Right lung (tissue), 2 donors: ENCODE measurements at regions not wholly inside any gene's neighbourhood (a gene's known extent, or its start where the extent isn't known, plus 50 kb on each side); places are given as distances from the start of the nearest gene placed in this dataset.
"Not testable (repeated sequence)": the region's sequence is repeated elsewhere in the genome, so short reads cannot be mapped to it uniquely, and the experiment has no call there.

Source experiments
- DNase-seq, 2 donors: peaks; one replicate each; pipeline ENCODE4 v3.0.0-alpha.2; 2013

GRCh38 chr6:96276305-96276704 is 245.3 kb upstream of the UFL1 start:
- DNase-seq: no peak

- DNase-seq: no peak
These were observed 244.8 kb upstream of the UFL1 start for GRCh38 chr6:96276856-96277255.

GRCh38 chr6:96279084-96279483 is 242.5 kb upstream of the UFL1 start:
- no peak for DNase-seq

DNA sequence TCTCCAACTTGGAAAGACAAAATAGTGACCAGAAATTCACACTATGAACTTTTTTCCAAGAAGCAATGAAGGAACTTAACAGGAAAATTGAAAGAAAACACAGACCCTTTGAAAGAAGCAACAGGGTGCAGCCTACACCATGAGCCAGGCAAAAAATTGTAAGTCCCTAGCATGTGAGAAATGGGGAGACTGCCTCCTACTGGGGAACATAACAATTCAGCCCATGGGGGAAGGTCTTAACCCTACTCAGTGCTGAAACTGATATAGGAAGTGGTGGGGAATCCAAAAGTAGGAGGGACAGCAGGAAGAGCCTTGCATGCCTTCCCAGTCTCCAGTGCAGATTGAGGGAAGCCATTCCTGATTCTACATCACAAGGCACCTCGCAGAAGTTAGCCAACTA is 235.1 kb upstream of the UFL1 start:
- no peak for DNase-seq

DNA sequence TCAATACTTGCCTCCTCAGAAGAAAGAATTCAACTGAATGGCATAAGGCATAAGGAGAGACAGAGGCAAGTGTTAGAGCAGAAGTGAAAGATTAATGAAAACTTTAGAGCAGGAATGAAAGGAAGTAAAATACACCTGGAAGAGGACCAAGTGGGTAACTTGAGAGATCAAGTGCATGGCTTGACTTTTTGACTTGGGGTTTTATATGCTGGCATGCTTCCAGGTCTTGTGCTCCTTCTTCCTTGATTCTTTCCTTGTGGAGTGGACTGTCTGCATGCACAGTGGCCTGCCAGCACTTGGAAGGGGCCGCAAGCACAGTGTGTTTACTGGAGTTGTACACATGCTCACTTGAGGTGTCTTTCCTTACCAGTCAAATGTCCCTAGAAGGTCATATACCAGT is 222.1 kb upstream of the UFL1 start:
- DNase-seq: no peak

DNA sequence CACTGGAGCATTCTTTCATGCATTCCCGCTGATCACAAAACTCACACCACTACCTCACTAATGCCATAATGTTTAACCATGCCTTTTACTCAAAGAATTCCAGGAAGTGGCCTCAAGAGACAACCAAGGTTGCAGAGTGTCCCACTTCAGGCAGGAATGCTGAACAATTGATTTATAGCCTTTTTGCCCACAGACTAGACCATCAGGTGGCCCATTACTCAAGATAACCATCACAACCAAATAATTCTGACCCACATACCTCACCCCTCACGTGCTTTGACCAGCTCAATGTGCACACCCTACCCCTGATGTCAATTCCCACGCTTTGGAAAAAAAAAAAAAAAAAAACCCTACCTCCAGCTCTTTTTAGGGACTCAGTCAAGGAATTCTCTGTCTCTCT is 220.6 kb upstream of the UFL1 start:
- DNase-seq: no peak

GRCh38 chr6:96301781-96302180 is 219.8 kb upstream of the UFL1 start:
- DNase-seq: no peak

- no peak for DNase-seq
These were observed 218.6 kb upstream of the UFL1 start for GRCh38 chr6:96302991-96303390.

DNA sequence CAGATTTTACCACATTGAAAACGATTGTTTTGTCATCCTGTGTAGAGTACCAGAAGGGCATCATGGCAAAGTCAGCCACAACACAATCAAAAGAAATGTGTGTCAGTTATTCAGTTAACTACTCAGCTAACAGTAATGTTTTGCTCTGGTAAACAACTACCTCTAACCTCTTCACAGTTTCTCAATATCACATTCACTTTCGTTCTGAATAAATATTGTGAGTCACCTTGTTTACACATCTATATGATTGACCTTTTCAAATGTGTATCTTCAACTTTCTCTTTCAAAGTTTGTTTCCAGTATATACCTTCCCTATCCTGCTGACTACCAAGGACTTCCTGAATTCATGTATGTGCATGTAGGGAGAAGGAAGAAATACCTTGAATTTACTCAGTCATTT is 216.6 kb upstream of the UFL1 start:
- no peak for DNase-seq

GRCh38 chr6:96330884-96331283 is 190.7 kb upstream of the UFL1 start:
- no peak for DNase-seq

DNA sequence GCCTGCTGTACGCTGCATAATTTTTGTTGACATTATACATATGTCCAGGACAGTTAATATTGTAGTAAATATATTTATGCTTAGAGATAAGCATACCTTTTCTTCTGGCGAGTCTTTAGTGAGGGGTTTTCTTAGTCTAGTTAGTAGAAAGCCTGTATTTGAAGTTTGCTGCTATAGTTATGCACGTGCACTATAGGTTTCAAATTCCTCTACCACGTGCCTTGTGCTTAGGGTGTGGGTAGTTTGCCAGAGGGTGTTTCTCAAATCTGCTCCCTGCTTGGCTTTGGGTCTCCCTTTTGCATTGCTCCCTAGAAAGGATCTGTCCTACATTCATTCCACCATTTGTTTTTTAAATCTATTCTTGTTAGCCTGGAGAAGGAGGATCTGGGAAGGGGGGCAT is 181.4 kb upstream of the UFL1 start:
- DNase-seq: no peak

DNA sequence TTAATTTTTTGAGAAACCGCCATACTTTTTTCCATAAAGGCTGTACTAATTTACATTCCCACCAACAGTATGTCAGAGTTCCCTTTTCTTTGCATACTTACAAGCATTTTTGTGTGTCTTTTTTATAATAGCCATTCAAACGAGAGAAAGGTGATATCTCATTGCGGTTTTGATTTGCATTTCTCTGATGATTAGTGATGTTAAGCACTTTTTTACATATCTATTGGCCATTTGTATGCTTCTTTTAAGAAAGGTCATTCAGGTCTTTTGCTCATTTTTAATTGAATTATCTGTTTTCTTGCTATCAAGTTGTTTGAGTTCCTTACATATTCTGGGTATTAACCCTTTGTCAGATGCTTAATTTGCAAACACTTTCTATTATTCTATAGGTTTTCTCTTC is 176.1 kb upstream of the UFL1 start:
- no peak for DNase-seq

DNA sequence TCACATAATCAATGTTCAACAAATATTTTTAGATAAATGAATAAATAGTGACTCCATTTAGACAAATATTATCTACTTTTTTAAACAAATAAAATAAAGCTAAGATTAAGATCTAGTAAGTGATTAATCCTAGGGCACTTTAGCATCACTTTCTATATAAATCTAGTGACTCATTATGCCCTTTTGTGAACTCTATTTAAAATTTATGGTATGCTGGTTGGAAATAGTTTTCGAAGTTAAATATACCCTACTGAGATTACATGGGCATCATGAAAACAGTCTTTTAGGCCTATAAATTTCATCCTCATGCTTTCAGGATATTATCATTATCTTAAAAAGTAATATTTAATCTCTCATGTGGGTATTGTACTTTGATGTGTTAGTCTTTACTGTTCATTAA is 140.4 kb upstream of the UFL1 start:
- DNase-seq: no peak

GRCh38 chr6:96391776-96392360 is 129.7 kb upstream of the UFL1 start:
- DNase-seq: peak; percentile 5 to 6

GRCh38 chr6:96394727-96395126 is 126.9 kb upstream of the UFL1 start:
- no peak for DNase-seq

DNA sequence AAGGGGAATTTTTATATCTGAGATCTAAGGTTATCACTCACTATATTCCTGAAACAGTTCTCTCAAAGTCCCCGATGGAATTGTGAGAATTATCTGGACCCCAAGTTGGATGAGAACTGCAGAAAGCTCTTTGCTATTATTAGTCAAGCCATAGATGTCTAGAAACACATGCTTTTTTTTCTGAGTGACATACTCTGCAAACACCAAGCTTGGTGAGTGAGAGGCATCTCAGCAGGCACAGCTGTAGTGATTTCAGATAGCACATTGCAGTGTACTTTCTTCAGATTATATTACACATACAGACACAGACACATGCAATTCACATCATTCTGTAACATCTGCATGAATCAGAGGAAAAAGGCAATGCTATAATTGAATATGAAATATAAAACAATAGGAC is 111.1 kb upstream of the UFL1 start:
- no peak for DNase-seq

DNA sequence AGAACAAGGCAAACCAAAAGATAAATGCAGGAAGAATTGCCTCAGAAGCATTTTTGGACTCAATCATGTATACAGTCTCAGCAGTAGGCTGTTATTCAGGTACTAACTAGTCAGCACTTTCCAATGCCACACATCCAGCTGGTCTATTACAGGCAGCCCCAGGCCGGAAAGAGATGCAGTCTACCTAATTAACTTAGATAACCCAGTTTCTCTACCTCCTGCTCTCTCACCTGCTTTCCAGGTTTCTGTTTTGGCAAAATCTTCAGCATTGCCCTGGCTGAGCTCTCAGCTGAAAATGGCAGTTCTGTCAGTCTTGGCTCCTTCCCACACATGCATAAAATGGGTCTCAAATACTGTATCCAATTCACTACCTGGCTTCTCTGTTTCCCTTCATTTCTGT is 101.3 kb upstream of the UFL1 start:
- DNase-seq: no peak

DNA sequence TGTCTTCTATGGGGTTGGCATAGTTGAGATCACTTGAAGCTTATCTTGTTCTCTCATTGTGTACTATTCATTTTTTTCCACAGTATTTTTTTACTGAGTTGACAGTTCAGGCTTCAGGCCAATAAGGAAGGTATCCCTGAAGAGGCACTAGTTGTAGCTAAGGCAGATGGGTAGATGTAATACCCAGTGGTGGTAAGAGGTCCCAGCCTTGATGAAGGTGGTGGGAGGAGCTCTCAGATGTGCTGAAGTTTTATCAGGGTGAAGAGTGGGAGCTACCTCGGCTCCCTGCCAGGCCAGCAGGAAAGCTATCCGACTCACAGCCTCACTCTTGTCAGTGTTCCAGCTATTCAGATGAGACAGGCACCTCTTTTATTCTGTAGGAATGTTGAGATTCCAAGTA is 87.7 kb upstream of the UFL1 start:
- DNase-seq: no peak

- DNase-seq: no peak
These were observed 85.2 kb upstream of the UFL1 start for GRCh38 chr6:96436398-96436797.

DNA sequence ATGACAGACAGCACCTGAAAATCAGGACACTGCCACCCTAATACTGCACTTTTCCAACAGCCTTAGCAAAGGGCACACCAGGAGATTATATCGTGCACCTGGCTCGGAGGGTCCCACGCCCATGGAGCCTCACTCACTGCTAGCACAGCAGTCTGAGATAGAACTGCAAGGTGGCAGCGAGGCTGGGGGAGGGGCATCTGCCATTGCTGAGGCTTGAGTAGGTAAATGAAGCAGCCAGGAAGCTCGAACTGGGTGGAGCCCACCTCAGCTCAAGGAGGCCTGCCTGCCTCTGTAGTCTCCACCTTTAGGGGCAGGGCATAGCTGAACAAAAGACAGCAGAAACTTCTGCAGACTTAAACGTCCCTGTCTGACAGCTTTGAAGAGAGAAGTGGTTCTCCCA is 84.4 kb upstream of the UFL1 start:
- not testable (repeated sequence) for DNase-seq

- DNase-seq: peak; percentile 17 to 24
These were observed 71.4 kb upstream of the UFL1 start for GRCh38 chr6:96450082-96450769.

GRCh38 chr6:96450770-96451130 is 70.9 kb upstream of the UFL1 start:
- no peak for DNase-seq

- DNase-seq: no peak
These were observed 62.8 kb upstream of the UFL1 start for GRCh38 chr6:96458771-96459170.

GRCh38 chr6:96460052-96460700 is 61.4 kb upstream of the UFL1 start:
- DNase-seq: no peak
